ENCODE measurements at regions not wholly inside any gene's neighbourhood (a gene's known extent, or its start where the extent isn't known, plus 50 kb on each side); places are given as distances from the start of the nearest gene placed in this dataset.
A peak's percentile ranks its signal among the peaks of the same experiment; 100 is the strongest.

GRCh38 chr5:51990241-51990640 is 607.0 kb downstream of the ISL1 start:
- DNase-seq (ENCODE audit: low read depth) = no peak
- no peaks in the 10 kb centered on the region for H3K4me1 ChIP-seq (ENCODE audit: control insufficient read depth, insufficient read depth, low read length)
- no peaks in the 10 kb centered on the region for H3K9me3 ChIP-seq (ENCODE audit: control insufficient read depth, low read length)
- no peak overlapping the region for H3K4me3 ChIP-seq (ENCODE audit: low read length)
- no peaks in the 10 kb centered on the region for H3K36me3 ChIP-seq (ENCODE audit: control insufficient read depth, insufficient read depth, low read length, severe bottlenecking)
- H3K27me3 ChIP-seq (replicated peaks; ENCODE audit: control insufficient read depth, insufficient read depth, low read length) = no peaks in the 10 kb centered on the region
- H3K9ac ChIP-seq (ENCODE audit: low read length) = no peak overlapping the region

GRCh38 chr5:51990661-51991180 is 607.5 kb downstream of the ISL1 start:
- H3K27me3 ChIP-seq (replicated peaks; ENCODE audit: control insufficient read depth, insufficient read depth, low read length) = no peaks in the 10 kb centered on the region
- no peaks in the 10 kb centered on the region for H3K4me1 ChIP-seq (ENCODE audit: control insufficient read depth, insufficient read depth, low read length)
- no peaks in the 10 kb centered on the region for H3K9me3 ChIP-seq (ENCODE audit: control insufficient read depth, low read length)
- no peaks in the 10 kb centered on the region for H3K36me3 ChIP-seq (ENCODE audit: control insufficient read depth, insufficient read depth, low read length, severe bottlenecking)
- no peak for DNase-seq (ENCODE audit: low read depth)
- no peak overlapping the region for H3K4me3 ChIP-seq (ENCODE audit: low read length)
- no peak overlapping the region for H3K9ac ChIP-seq (ENCODE audit: low read length)

GRCh38 chr5:51991940-51992339 is 608.7 kb downstream of the ISL1 start:
- Histone ChIP-seq H3K36me3 (ENCODE audit: control insufficient read depth, insufficient read depth, low read length, severe bottlenecking) (no peaks in the 10 kb centered on the region), H3K4me3 (ENCODE audit: low read length) (no peak overlapping the region), H3K27me3 (replicated peaks; ENCODE audit: control insufficient read depth, insufficient read depth, low read length) (no peaks in the 10 kb centered on the region), H3K4me1 (ENCODE audit: control insufficient read depth, insufficient read depth, low read length) (no peaks in the 10 kb centered on the region), H3K9me3 (ENCODE audit: control insufficient read depth, low read length) (no peaks in the 10 kb centered on the region), H3K9ac (ENCODE audit: low read length) (no peak overlapping the region)
- DNase-seq (ENCODE audit: low read depth) = no peak

- Histone ChIP-seq H3K9me3 (ENCODE audit: control insufficient read depth, low read length) (no peaks in the 10 kb centered on the region), H3K27me3 (replicated peaks; ENCODE audit: control insufficient read depth, insufficient read depth, low read length) (no peaks in the 10 kb centered on the region), H3K9ac (ENCODE audit: low read length) (no peak overlapping the region), H3K36me3 (ENCODE audit: control insufficient read depth, insufficient read depth, low read length, severe bottlenecking) (no peaks in the 10 kb centered on the region), H3K4me3 (ENCODE audit: low read length) (no peak overlapping the region), H3K4me1 (ENCODE audit: control insufficient read depth, insufficient read depth, low read length) (no peaks in the 10 kb centered on the region)
- DNase-seq (ENCODE audit: low read depth) = no peak
These were observed 612.6 kb downstream of the ISL1 start for GRCh38 chr5:51995773-51996306.

- DNase-seq (ENCODE audit: low read depth) = no peak
- Histone ChIP-seq H3K36me3 (ENCODE audit: control insufficient read depth, insufficient read depth, low read length, severe bottlenecking) (no peaks in the 10 kb centered on the region), H3K4me3 (ENCODE audit: low read length) (no peak overlapping the region), H3K4me1 (ENCODE audit: control insufficient read depth, insufficient read depth, low read length) (no peaks in the 10 kb centered on the region), H3K9ac (ENCODE audit: low read length) (no peak overlapping the region), H3K9me3 (ENCODE audit: control insufficient read depth, low read length) (no peaks in the 10 kb centered on the region), H3K27me3 (replicated peaks; ENCODE audit: control insufficient read depth, insufficient read depth, low read length) (no peaks in the 10 kb centered on the region)
These were observed 613.2 kb downstream of the ISL1 start for GRCh38 chr5:51996356-51996861.

- Histone ChIP-seq H3K27me3 (replicated peaks; ENCODE audit: control insufficient read depth, insufficient read depth, low read length) (no peaks in the 10 kb centered on the region), H3K9ac (ENCODE audit: low read length) (no peak overlapping the region), H3K4me1 (ENCODE audit: control insufficient read depth, insufficient read depth, low read length) (peaks cover 9% of the 10 kb centered on the region), H3K4me3 (ENCODE audit: low read length) (no peak overlapping the region), H3K9me3 (ENCODE audit: control insufficient read depth, low read length) (no peaks in the 10 kb centered on the region), H3K36me3 (ENCODE audit: control insufficient read depth, insufficient read depth, low read length, severe bottlenecking) (no peaks in the 10 kb centered on the region)
- DNase-seq (ENCODE audit: low read depth) = no peak
These were observed 614.3 kb downstream of the ISL1 start for GRCh38 chr5:51997500-51997899.

GRCh38 chr5:51997949-51998348 is 614.7 kb downstream of the ISL1 start:
- H3K27me3 ChIP-seq (replicated peaks; ENCODE audit: control insufficient read depth, insufficient read depth, low read length) = no peaks in the 10 kb centered on the region
- H3K4me1 ChIP-seq (ENCODE audit: control insufficient read depth, insufficient read depth, low read length) = peaks cover 9% of the 10 kb centered on the region
- no peak overlapping the region for H3K9ac ChIP-seq (ENCODE audit: low read length)
- no peak for DNase-seq (ENCODE audit: low read depth)
- H3K36me3 ChIP-seq (ENCODE audit: control insufficient read depth, insufficient read depth, low read length, severe bottlenecking) = no peaks in the 10 kb centered on the region
- no peak overlapping the region for H3K4me3 ChIP-seq (ENCODE audit: low read length)
- no peaks in the 10 kb centered on the region for H3K9me3 ChIP-seq (ENCODE audit: control insufficient read depth, low read length)

- H3K9me3 ChIP-seq (ENCODE audit: control insufficient read depth, low read length) = no peaks in the 10 kb centered on the region
- H3K27me3 ChIP-seq (replicated peaks; ENCODE audit: control insufficient read depth, insufficient read depth, low read length) = no peaks in the 10 kb centered on the region
- no peak overlapping the region for H3K9ac ChIP-seq (ENCODE audit: low read length)
- H3K4me1 ChIP-seq (ENCODE audit: control insufficient read depth, insufficient read depth, low read length) = peaks cover under 1% of the 10 kb centered on the region
- peak; percentile 42 for DNase-seq (ENCODE audit: low read depth)
- H3K36me3 ChIP-seq (ENCODE audit: control insufficient read depth, insufficient read depth, low read length, severe bottlenecking) = no peaks in the 10 kb centered on the region
- H3K4me3 ChIP-seq (ENCODE audit: low read length) = no peak overlapping the region
These were observed 624.1 kb downstream of the ISL1 start for GRCh38 chr5:52007230-52007858.

- Histone ChIP-seq H3K9me3 (ENCODE audit: control insufficient read depth, low read length) (no peaks in the 10 kb centered on the region), H3K9ac (ENCODE audit: low read length) (no peak overlapping the region), H3K4me3 (ENCODE audit: low read length) (no peak overlapping the region), H3K36me3 (ENCODE audit: control insufficient read depth, insufficient read depth, low read length, severe bottlenecking) (no peaks in the 10 kb centered on the region), H3K27me3 (replicated peaks; ENCODE audit: control insufficient read depth, insufficient read depth, low read length) (no peaks in the 10 kb centered on the region), H3K4me1 (ENCODE audit: control insufficient read depth, insufficient read depth, low read length) (no peaks in the 10 kb centered on the region)
- no peak for DNase-seq (ENCODE audit: low read depth)
These were observed 627.2 kb downstream of the ISL1 start for GRCh38 chr5:52010454-52010853.

GRCh38 chr5:52013523-52013922 is 630.3 kb downstream of the ISL1 start:
- Histone ChIP-seq H3K4me1 (ENCODE audit: control insufficient read depth, insufficient read depth, low read length) (peaks cover 2% of the 10 kb centered on the region), H3K4me3 (ENCODE audit: low read length) (no peak overlapping the region), H3K36me3 (ENCODE audit: control insufficient read depth, insufficient read depth, low read length, severe bottlenecking) (no peaks in the 10 kb centered on the region), H3K9ac (ENCODE audit: low read length) (no peak overlapping the region), H3K9me3 (ENCODE audit: control insufficient read depth, low read length) (no peaks in the 10 kb centered on the region), H3K27me3 (replicated peaks; ENCODE audit: control insufficient read depth, insufficient read depth, low read length) (no peaks in the 10 kb centered on the region)
- DNase-seq (ENCODE audit: low read depth) = no peak

- Histone ChIP-seq H3K27me3 (replicated peaks; ENCODE audit: control insufficient read depth, insufficient read depth, low read length) (no peaks in the 10 kb centered on the region), H3K36me3 (ENCODE audit: control insufficient read depth, insufficient read depth, low read length, severe bottlenecking) (no peaks in the 10 kb centered on the region), H3K4me1 (ENCODE audit: control insufficient read depth, insufficient read depth, low read length) (peaks cover 2% of the 10 kb centered on the region), H3K9me3 (ENCODE audit: control insufficient read depth, low read length) (no peaks in the 10 kb centered on the region), H3K4me3 (ENCODE audit: low read length) (no peak overlapping the region), H3K9ac (ENCODE audit: low read length) (no peak overlapping the region)
- DNase-seq (ENCODE audit: low read depth) = no peak
These were observed 632.5 kb downstream of the ISL1 start for GRCh38 chr5:52015760-52016159.

Measured in adipocyte (in vitro differentiated cells).